ENCODE measurements at regions not wholly inside any gene's neighbourhood (a gene's known extent, or its start where the extent isn't known, plus 50 kb on each side); places are given as distances from the start of the nearest gene placed in this dataset.

- H3K4me1 ChIP-seq, result no peaks in the 10 kb centered on the region
- H3K4me3 ChIP-seq, result no peak overlapping the region
- no peak for TF ChIP-seq POLR2A (IDR thresholded peaks at IDR 0.05)
- no peaks in the 10 kb centered on the region for H3K27me3 ChIP-seq
- no peak for DNase-seq
- H3K27ac ChIP-seq, result no peak overlapping the region
- H3K36me3 ChIP-seq, result no peaks in the 10 kb centered on the region
- H3K9me3 ChIP-seq, result no peaks in the 10 kb centered on the region
These were observed 70.3 kb upstream of the TRPM3 start for GRCh38 chr9:71191708-71192107.

GRCh38 chr9:71183251-71183650 lies 61.8 kb upstream of the TRPM3 start:
- TF ChIP-seq CTCF (IDR thresholded peaks at IDR 0.05) (no peak), POLR2A (IDR thresholded peaks at IDR 0.05) (no peak)
- Histone ChIP-seq H3K27me3 (no peaks in the 10 kb centered on the region), H3K4me3 (no peak overlapping the region), H3K9me3 (no peaks in the 10 kb centered on the region), H3K4me1 (no peaks in the 10 kb centered on the region), H3K27ac (no peak overlapping the region), H3K36me3 (no peaks in the 10 kb centered on the region)
- DNase-seq, result no peak

GRCh38 chr9:71179183-71179582 lies 57.8 kb upstream of the TRPM3 start:
- TF ChIP-seq POLR2A (IDR thresholded peaks at IDR 0.05) (no peak), CTCF (IDR thresholded peaks at IDR 0.05) (no peak)
- Histone ChIP-seq H3K36me3 (no peaks in the 10 kb centered on the region), H3K4me3 (no peak overlapping the region), H3K4me1 (no peaks in the 10 kb centered on the region), H3K9me3 (no peaks in the 10 kb centered on the region), H3K27me3 (no peaks in the 10 kb centered on the region), H3K27ac (no peak overlapping the region)
- no peak for DNase-seq

- no peak for DNase-seq
- H3K27me3 ChIP-seq, result no peaks in the 10 kb centered on the region
- no peaks in the 10 kb centered on the region for H3K9me3 ChIP-seq
- H3K4me1 ChIP-seq, result no peaks in the 10 kb centered on the region
- no peak overlapping the region for H3K4me3 ChIP-seq
- H3K36me3 ChIP-seq, result no peaks in the 10 kb centered on the region
- TF ChIP-seq POLR2A (IDR thresholded peaks at IDR 0.05), result no peak
- TF ChIP-seq CTCF (IDR thresholded peaks at IDR 0.05), result no peak
- H3K27ac ChIP-seq, result no peak overlapping the region
These were observed 56.5 kb upstream of the TRPM3 start for GRCh38 chr9:71177901-71178300.

- H3K9me3 ChIP-seq, result no peaks in the 10 kb centered on the region
- no peaks in the 10 kb centered on the region for H3K27me3 ChIP-seq
- H3K4me1 ChIP-seq, result no peaks in the 10 kb centered on the region
- H3K36me3 ChIP-seq, result no peaks in the 10 kb centered on the region
- H3K27ac ChIP-seq, result no peak overlapping the region
- no peak for DNase-seq
- H3K4me3 ChIP-seq, result no peak overlapping the region
- TF ChIP-seq CTCF (IDR thresholded peaks at IDR 0.05), result no peak
These were observed 50.1 kb upstream of the TRPM3 start for GRCh38 chr9:71171517-71171916.

All from Peyer's patch (tissue), 4 donors.